ENCODE measurements at regions not wholly inside any gene's neighbourhood (a gene's known extent, or its start where the extent isn't known, plus 50 kb on each side); places are given as distances from the start of the nearest gene placed in this dataset.

- TF ChIP-seq CTCF (IDR thresholded peaks at IDR 0.05; ENCODE audit: borderline replicate concordance) = no peak
- DNase-seq = no peak
- Histone ChIP-seq H3K27ac (replicated peaks) (no peak overlapping the region), H3K27me3 (ENCODE audit: low read depth) (no peaks in the 10 kb centered on the region), H3K4me1 (peaks cover 27% of the 10 kb centered on the region), H3K36me3 (no peaks in the 10 kb centered on the region), H3K9me3 (replicated peaks) (peaks cover 12% of the 10 kb centered on the region), H3K4me3 (no peak overlapping the region)
- intact Hi-C loops (cut with micrococcal nuclease) = loop anchor here (10.0 kb wide), 2 partner anchors 152 to 278 kb away; no protein-coding TSS in a partner anchor
Measured at GRCh38 chr12:19033244-19033643, 96.3 kb upstream of the PLEKHA5 start.

- TF ChIP-seq CTCF (IDR thresholded peaks at IDR 0.05; ENCODE audit: borderline replicate concordance) = no peak
- intact Hi-C loops (cut with micrococcal nuclease) = loop anchor here (10.0 kb wide), 2 partner anchors 150 to 280 kb away; no protein-coding TSS in a partner anchor
- no peaks in the 10 kb centered on the region for H3K36me3 ChIP-seq
- no peak overlapping the region for H3K4me3 ChIP-seq
- H3K27me3 ChIP-seq (ENCODE audit: low read depth) = no peaks in the 10 kb centered on the region
- H3K4me1 ChIP-seq = peaks cover 33% of the 10 kb centered on the region
- H3K27ac ChIP-seq (replicated peaks) = peak overlapping the region; percentile 90
- no peak for DNase-seq
- H3K9me3 ChIP-seq (replicated peaks) = peaks cover 12% of the 10 kb centered on the region
Measured at GRCh38 chr12:19034937-19035336, 94.6 kb upstream of the PLEKHA5 start.

- H3K36me3 ChIP-seq = no peaks in the 10 kb centered on the region
- intact Hi-C loops (cut with micrococcal nuclease) = loop anchor here (10.0 kb wide), 2 partner anchors 149 to 281 kb away; no protein-coding TSS in a partner anchor
- peaks cover 33% of the 10 kb centered on the region for H3K4me1 ChIP-seq
- peak overlapping the region; percentile 90 for H3K27ac ChIP-seq (replicated peaks)
- no peak for TF ChIP-seq CTCF (IDR thresholded peaks at IDR 0.05; ENCODE audit: borderline replicate concordance)
- H3K9me3 ChIP-seq (replicated peaks) = peaks cover 12% of the 10 kb centered on the region
- H3K4me3 ChIP-seq = no peak overlapping the region
- no peaks in the 10 kb centered on the region for H3K27me3 ChIP-seq (ENCODE audit: low read depth)
- no peak for DNase-seq
Measured at GRCh38 chr12:19035536-19035935, 94.0 kb upstream of the PLEKHA5 start.

GRCh38 chr12:19036673-19037357, 92.7 kb upstream of the PLEKHA5 start:
- peak overlapping the region; percentile 64 for H3K4me3 ChIP-seq
- H3K4me1 ChIP-seq = peaks cover 33% of the 10 kb centered on the region
- DNase-seq = no peak
- H3K27ac ChIP-seq (replicated peaks) = peak overlapping the region; percentile 90
- H3K36me3 ChIP-seq = no peaks in the 10 kb centered on the region
- intact Hi-C loops (cut with micrococcal nuclease) = loop anchor here (10.0 kb wide), 2 partner anchors 148 to 282 kb away; no protein-coding TSS in a partner anchor
- H3K27me3 ChIP-seq (ENCODE audit: low read depth) = no peaks in the 10 kb centered on the region
- peaks cover 12% of the 10 kb centered on the region for H3K9me3 ChIP-seq (replicated peaks)
- TF ChIP-seq CTCF (IDR thresholded peaks at IDR 0.05; ENCODE audit: borderline replicate concordance) = no peak

GRCh38 chr12:19038209-19038608, 91.3 kb upstream of the PLEKHA5 start:
- Histone ChIP-seq H3K27me3 (ENCODE audit: low read depth) (no peaks in the 10 kb centered on the region), H3K4me3 (peak overlapping the region; percentile 64), H3K36me3 (no peaks in the 10 kb centered on the region), H3K9me3 (replicated peaks) (peaks cover 2% of the 10 kb centered on the region), H3K4me1 (peaks cover 33% of the 10 kb centered on the region), H3K27ac (replicated peaks) (peak overlapping the region; percentile 90)
- TF ChIP-seq CTCF (IDR thresholded peaks at IDR 0.05; ENCODE audit: borderline replicate concordance) = no peak
- intact Hi-C loops (cut with micrococcal nuclease) = loop anchor here (10.0 kb wide), 2 partner anchors 147 to 283 kb away; no protein-coding TSS in a partner anchor
- DNase-seq = no peak

All from left ventricle myocardium inferior (tissue), 1 donor.